SH-SY5Y (cell line): ENCODE measurements at regions not wholly inside any gene's neighbourhood (a gene's known extent, or its start where the extent isn't known, plus 50 kb on each side); places are given as distances from the start of the nearest gene placed in this dataset.

Experiments
- GATA2 ChIP-seq: IDR thresholded peaks from 2 replicates; pipeline ENCODE4 v1.6.1; 2011; ENCODE audit warnings: mild to moderate bottlenecking, low read depth, low read length
- GATA3 ChIP-seq: IDR thresholded peaks from 2 replicates; pipeline ENCODE4 v1.6.1; 2011; ENCODE audit warnings: low read depth, mild to moderate bottlenecking, low read length, moderate library complexity

- TF ChIP-seq GATA3, result no peak
- TF ChIP-seq GATA2, result no peak
Observed at GRCh38 chr11:13206086-13206640, 71.4 kb upstream of the BMAL1 start.

- no peak for TF ChIP-seq GATA2
- TF ChIP-seq GATA3, result no peak
Observed at GRCh38 chr11:13207270-13207664, 70.3 kb upstream of the BMAL1 start.

- TF ChIP-seq GATA2 (no peak), GATA3 (no peak)
Observed at GRCh38 chr11:13207665-13208594, 69.7 kb upstream of the BMAL1 start.

GRCh38 chr11:13208921-13209320 lies 68.7 kb upstream of the BMAL1 start:
- TF ChIP-seq GATA2, result no peak
- no peak for TF ChIP-seq GATA3

GRCh38 chr11:13209379-13209778 lies 68.2 kb upstream of the BMAL1 start:
- TF ChIP-seq GATA3 (no peak), GATA2 (no peak)

- TF ChIP-seq GATA3 (no peak), GATA2 (no peak)
Observed at GRCh38 chr11:13210424-13210823, 67.2 kb upstream of the BMAL1 start.

- TF ChIP-seq GATA2 (no peak), GATA3 (no peak)
Observed at GRCh38 chr11:13214276-13214675, 63.3 kb upstream of the BMAL1 start.

- TF ChIP-seq GATA3, result no peak
- TF ChIP-seq GATA2, result no peak
Observed at GRCh38 chr11:13215149-13215548, 62.4 kb upstream of the BMAL1 start.

- no peak for TF ChIP-seq GATA2
- TF ChIP-seq GATA3, result no peak
Observed at GRCh38 chr11:13216019-13216710, 61.4 kb upstream of the BMAL1 start.

- TF ChIP-seq GATA2 (no peak), GATA3 (no peak)
Observed at GRCh38 chr11:13216711-13217075, 60.9 kb upstream of the BMAL1 start.

- TF ChIP-seq GATA3 (no peak), GATA2 (peak; percentile 80)
Observed at GRCh38 chr11:13220148-13220547, 57.4 kb upstream of the BMAL1 start.

GRCh38 chr11:13221722-13222121 lies 55.9 kb upstream of the BMAL1 start:
- no peak for TF ChIP-seq GATA3
- TF ChIP-seq GATA2, result no peak

- TF ChIP-seq GATA2 (no peak), GATA3 (no peak)
Observed at GRCh38 chr11:13222285-13222684, 55.3 kb upstream of the BMAL1 start.

- TF ChIP-seq GATA2 (peak; percentile 56), GATA3 (no peak)
Observed at GRCh38 chr11:13223112-13223511, 54.5 kb upstream of the BMAL1 start.

- no peak for TF ChIP-seq GATA3
- no peak for TF ChIP-seq GATA2
Observed at GRCh38 chr11:13224324-13224723, 53.3 kb upstream of the BMAL1 start.
